C4-2B (cell line): ENCODE measurements at regions not wholly inside any gene's neighbourhood (a gene's known extent, or its start where the extent isn't known, plus 50 kb on each side); places are given as distances from the start of the nearest gene placed in this dataset.

Experiments
- H3K27ac ChIP-seq: fragments of 450-650 bp; 2 replicates; pipeline ENCODE4 v1.5.1; 2017
- CTCF ChIP-seq: fragments of 450-650 bp; conservative IDR thresholded peaks from 2 replicates; pipeline ENCODE4 v1.5.1; 2017; ENCODE audit warnings: mild to moderate bottlenecking
- ZFX ChIP-seq: fragments of 450-650 bp; IDR thresholded peaks from 2 replicates; pipeline ENCODE4 v1.6.1; 2017

DNA sequence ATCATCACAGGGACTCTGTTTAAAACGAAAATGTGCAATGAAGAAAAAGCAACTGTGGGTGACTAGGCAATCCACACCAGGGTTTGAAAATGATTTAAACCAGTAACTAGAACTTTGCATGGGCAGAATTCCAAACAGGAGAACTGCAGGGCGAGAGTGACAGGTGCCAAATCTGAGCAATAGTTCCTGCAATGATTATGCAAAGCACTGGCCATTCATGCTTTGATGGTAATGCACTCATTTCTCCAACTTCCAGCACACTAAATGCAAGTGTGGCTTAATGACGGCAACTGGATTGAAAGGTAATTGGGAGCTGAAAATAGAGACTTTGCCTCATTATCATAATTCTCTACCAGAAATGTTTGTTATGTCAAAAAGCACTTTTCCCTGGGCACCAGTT, 140.5 kb upstream of the TMCC3 start:
- TF ChIP-seq ZFX (no peak), CTCF (no peak)
- H3K27ac ChIP-seq = no peak overlapping the region

GRCh38 chr12:94790370-94790769, 140.0 kb upstream of the TMCC3 start:
- no peak overlapping the region for H3K27ac ChIP-seq
- TF ChIP-seq ZFX (no peak), CTCF (no peak)

- no peak for TF ChIP-seq ZFX
- H3K27ac ChIP-seq = no peak overlapping the region
These were observed 139.3 kb upstream of the TMCC3 start for GRCh38 chr12:94789510-94790225.

- TF ChIP-seq CTCF = no peak
- no peak for TF ChIP-seq ZFX
- H3K27ac ChIP-seq = no peak overlapping the region
These were observed 137.9 kb upstream of the TMCC3 start for GRCh38 chr12:94788298-94788697.

- H3K27ac ChIP-seq = no peak overlapping the region
- no peak for TF ChIP-seq CTCF
- no peak for TF ChIP-seq ZFX
These were observed 136.5 kb upstream of the TMCC3 start for GRCh38 chr12:94786906-94787305.

GRCh38 chr12:94783862-94784261, 133.5 kb upstream of the TMCC3 start:
- TF ChIP-seq CTCF (no peak), ZFX (no peak)
- H3K27ac ChIP-seq = no peak overlapping the region

DNA sequence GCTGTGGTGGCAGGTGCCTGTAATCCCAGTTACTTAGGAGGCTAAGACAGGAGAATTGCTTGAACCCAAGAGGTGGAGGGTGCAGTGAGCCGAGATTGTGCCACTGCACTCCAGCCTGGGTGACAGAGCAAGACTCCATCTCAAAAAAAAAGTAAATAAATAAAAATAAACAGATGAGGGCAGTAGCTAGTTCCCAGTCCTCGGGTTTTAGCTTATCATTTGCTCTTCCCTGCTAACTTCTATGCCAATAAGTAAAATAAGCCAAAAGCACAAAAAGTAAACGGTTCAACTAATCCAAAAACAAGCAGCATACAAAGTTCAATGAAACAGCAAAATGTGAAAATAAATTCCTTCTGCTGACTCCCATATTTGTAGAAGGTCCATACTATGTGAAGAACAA, 133.0 kb upstream of the TMCC3 start:
- H3K27ac ChIP-seq = no peak overlapping the region
- no peak for TF ChIP-seq CTCF
- TF ChIP-seq ZFX = no peak

GRCh38 chr12:94781835-94782234, 131.5 kb upstream of the TMCC3 start:
- TF ChIP-seq ZFX (no peak), CTCF (no peak)
- no peak overlapping the region for H3K27ac ChIP-seq
